HCT116 (cell line): ENCODE measurements at regions not wholly inside any gene's neighbourhood (a gene's known extent, or its start where the extent isn't known, plus 50 kb on each side); places are given as distances from the start of the nearest gene placed in this dataset.

Experiments used
- ATAC-seq: fragments of 200-7000 bp; cut with Tn5 transposase; 2 replicates; pipeline ENCODE4 v1.9.1; 2020; ENCODE audit warnings: mild to moderate bottlenecking, moderate library complexity
- BruUV-seq: library from RNA; stranded (reverse); fragments of 400-500 nt; replicated peaks from 2 replicates; lab custom pipeline; 2021; lab: Mats Ljungman, UMichigan
- CTCF ChIA-PET: fragments of 300-600 bp; sonication (Branson Sonifier 250); formaldehyde crosslinking; loops from one replicate; lab custom pipeline; 2021; ENCODE audit warnings: antibody characterized with exemption; lab: Charles Lee
- POLR2A ChIA-PET: fragments of 300-600, 350-600 bp; sonication (Branson Sonifier 250); formaldehyde crosslinking; loops from one replicate; lab custom pipeline; 2021; ENCODE audit warnings: antibody characterized with exemption; lab: Charles Lee
- RAD21 ChIA-PET, 2 experiments: fragments of 300-600 bp; sonication (Branson Sonifier 250); formaldehyde crosslinking; loops; one replicate each; lab custom pipeline; 2023; ENCODE audit warnings: low total read pairs in 2 of 2; ENCODE audit not compliant: uncharacterized antibody in 2 of 2, unreplicated experiment in 2 of 2, low non-redundant PET in 1 of 2; lab: Charles Lee
- DNase-seq: peaks from one replicate; pipeline ENCODE4 v3.0.0-alpha.2; 2010; ENCODE audit warnings: low read depth, low spot score
- H2AFZ ChIP-seq: fragments of 200-600 bp; shearing (Covaris generic), sonication (generic); 2 replicates; pipeline ENCODE4 v1.6.1; 2017; ENCODE audit warnings: low read depth, mixed run types, mixed read lengths, antibody characterized with exemption, low read length; ENCODE audit not compliant: poor library complexity, severe bottlenecking
- H3K27ac ChIP-seq: 2 replicates; pipeline ENCODE4 v1.5.1; 2012; ENCODE audit warnings: low read depth, low read length
- H3K27me3 ChIP-seq: fragments of 200-600 bp; sonication (generic); 2 replicates; pipeline ENCODE4 v1.6.1; 2016; ENCODE audit warnings: mixed run types, low read length, mixed read lengths; ENCODE audit not compliant: insufficient read depth
- H3K36me3 ChIP-seq, 2 experiments: fragments of 200-500 bp in 1 of 2; fragments of 200-600 bp in 1 of 2; sonication (Bioruptor generic) in 1 of 2; sonication (generic) in 1 of 2; 2 replicates each; pipeline versions ENCODE4 v1.5.1 to v1.6.1; 2014 to 2016; ENCODE audit warnings: low read length in 2 of 2, inconsistent platforms in 1 of 2, mixed read lengths in 1 of 2, mixed run types in 1 of 2; ENCODE audit not compliant: insufficient read depth in 2 of 2, control insufficient read depth in 1 of 2
- H3K4me1 ChIP-seq, 2 experiments: fragments of 200-600 bp in 1 of 2; sonication (generic) in 1 of 2; 2 replicates each; pipeline versions ENCODE4 v1.5.1 to v1.6.1; 2012 to 2017; ENCODE audit warnings: low read length in 2 of 2, inconsistent platforms in 1 of 2, mild to moderate bottlenecking in 1 of 2, mixed read lengths in 1 of 2, mixed run types in 1 of 2, moderate library complexity in 1 of 2; ENCODE audit not compliant: insufficient read depth in 2 of 2, control insufficient read depth in 1 of 2
- H3K4me2 ChIP-seq: fragments of 200-600 bp; sonication (generic); 2 replicates; pipeline ENCODE4 v1.6.1; 2017; ENCODE audit warnings: mixed run types, low read length, mixed read lengths
- H3K4me3 ChIP-seq, 2 experiments: fragments of 200-600 bp in 1 of 2; sonication (generic) in 1 of 2; replicated peaks in 1 of 2; 2 replicates each; pipeline ENCODE4 v1.5.1; 2011 to 2016; ENCODE audit warnings: low read length in 2 of 2, control low read depth in 1 of 2, low read depth in 1 of 2, mild to moderate bottlenecking in 1 of 2, mixed read lengths in 1 of 2, mixed run types in 1 of 2
- H3K79me2 ChIP-seq: fragments of 200-600 bp; sonication (generic); 2 replicates; pipeline ENCODE4 v1.6.1; 2017; ENCODE audit warnings: mild to moderate bottlenecking, mixed run types, low read length, moderate library complexity, mixed read lengths; ENCODE audit not compliant: insufficient read depth
- H3K9ac ChIP-seq: fragments of 200-600 bp; sonication (generic); 2 replicates; pipeline ENCODE4 v1.6.1; 2016; ENCODE audit warnings: low read length, mixed read lengths
- H3K9me2 ChIP-seq: fragments of 200-600 bp; sonication (generic), shearing (Covaris generic); 2 replicates; pipeline ENCODE4 v1.6.1; 2017; ENCODE audit warnings: mixed run types, mild to moderate bottlenecking, moderate library complexity; ENCODE audit not compliant: insufficient read depth
- H3K9me3 ChIP-seq, 2 experiments: fragments of 200-500 bp in 1 of 2; fragments of 200-600 bp in 1 of 2; sonication (Bioruptor generic) in 1 of 2; sonication (generic) in 1 of 2; 2 replicates each; pipeline ENCODE4 v1.6.1; 2014 to 2017; ENCODE audit warnings: low read length in 2 of 2, mixed read lengths in 2 of 2, inconsistent platforms in 1 of 2, low read depth in 1 of 2, mild to moderate bottlenecking in 1 of 2, mixed run types in 1 of 2, moderate library complexity in 1 of 2; ENCODE audit not compliant: control insufficient read depth in 1 of 2, insufficient read depth in 1 of 2
- H4K20me1 ChIP-seq: fragments of 200-600 bp; sonication (generic), shearing (Covaris generic); 2 replicates; pipeline ENCODE4 v1.6.1; 2017; ENCODE audit warnings: mixed run types, mild to moderate bottlenecking, moderate library complexity; ENCODE audit not compliant: insufficient read depth
- ATF3 ChIP-seq: IDR thresholded peaks from 2 replicates; pipeline ENCODE4 v1.6.1; 2012
- CBX3 ChIP-seq: IDR thresholded peaks from 2 replicates; pipeline ENCODE4 v1.6.1; 2012; ENCODE audit warnings: low read depth
- CEBPB ChIP-seq: IDR thresholded peaks from 2 replicates; pipeline ENCODE4 v1.6.1; 2012; ENCODE audit warnings: low read depth
- EGR1 ChIP-seq: IDR thresholded peaks from 2 replicates; pipeline ENCODE4 v1.6.1; 2012; ENCODE audit warnings: low read depth
- EZH2 ChIP-seq: fragments of 200-600 bp; sonication (generic); IDR thresholded peaks from 2 replicates; pipeline ENCODE4 v1.6.1; 2017; ENCODE audit warnings: antibody characterized with exemption, mixed run types
- MAX ChIP-seq: IDR thresholded peaks from 2 replicates; pipeline ENCODE4 v1.6.1; 2012
- POLR2AphosphoS5 ChIP-seq: IDR thresholded peaks from 2 replicates; pipeline ENCODE4 v1.6.1; 2011; ENCODE audit warnings: mild to moderate bottlenecking, low read depth, low read length, moderate library complexity
- SIN3A ChIP-seq: IDR thresholded peaks from 2 replicates; pipeline ENCODE4 v1.6.1; 2012; ENCODE audit warnings: low read depth
- SRF ChIP-seq: IDR thresholded peaks from 2 replicates; pipeline ENCODE4 v1.6.1; 2012; ENCODE audit warnings: low read depth
- TCF7L2 ChIP-seq: IDR thresholded peaks from 2 replicates; pipeline ENCODE4 v1.7.0; 2011; ENCODE audit warnings: borderline replicate concordance, inconsistent platforms; ENCODE audit not compliant: insufficient read depth, insufficient read length; ENCODE audit errors: extremely low read depth
- ZFX ChIP-seq: fragments of 450-650 bp; IDR thresholded peaks from 2 replicates; pipeline ENCODE4 v1.6.1; 2017
- ZNF274 ChIP-seq: fragments of 200-500 bp; sonication (Bioruptor generic); IDR thresholded peaks from 2 replicates; pipeline ENCODE4 v1.6.1; 2014; ENCODE audit warnings: mild to moderate bottlenecking, low read depth, low read length, inconsistent platforms
- intact Hi-C: fragments of 100-400 bp; cut with micrococcal nuclease; formaldehyde crosslinking; loops from 2 replicates; pipeline ENCODE4 v1.10.0; 2022
- TF ChIP-seq, protein P1 (sequence below): IDR thresholded peaks from 2 replicates; pipeline ENCODE4 v1.6.1; 2012; ENCODE audit warnings: low read depth

- Histone ChIP-seq H3K9ac (no peak overlapping the region), H3K4me3 (no peak overlapping the region), H3K27ac (no peak overlapping the region), H3K9me3 (no peaks in the 10 kb centered on the region), H3K27me3 (no peaks in the 10 kb centered on the region), H3K4me2 (no peak overlapping the region), H3K9me2 (no peaks in the 10 kb centered on the region), H3K4me1 (no peaks in the 10 kb centered on the region), H4K20me1 (no peaks in the 10 kb centered on the region), H2AFZ (no peak overlapping the region), H3K36me3 (no peaks in the 10 kb centered on the region), H3K79me2 (no peaks in the 10 kb centered on the region)
- ChIA-PET RAD21 (no interaction called here), POLR2A (no interaction called here), CTCF (no interaction called here)
- intact Hi-C loops = no loop called here
- ATAC-seq = no peak
- TF ChIP-seq TCF7L2 = no peak
- no peak for TF ChIP-seq CEBPB
- TF ChIP-seq, protein P1, sequence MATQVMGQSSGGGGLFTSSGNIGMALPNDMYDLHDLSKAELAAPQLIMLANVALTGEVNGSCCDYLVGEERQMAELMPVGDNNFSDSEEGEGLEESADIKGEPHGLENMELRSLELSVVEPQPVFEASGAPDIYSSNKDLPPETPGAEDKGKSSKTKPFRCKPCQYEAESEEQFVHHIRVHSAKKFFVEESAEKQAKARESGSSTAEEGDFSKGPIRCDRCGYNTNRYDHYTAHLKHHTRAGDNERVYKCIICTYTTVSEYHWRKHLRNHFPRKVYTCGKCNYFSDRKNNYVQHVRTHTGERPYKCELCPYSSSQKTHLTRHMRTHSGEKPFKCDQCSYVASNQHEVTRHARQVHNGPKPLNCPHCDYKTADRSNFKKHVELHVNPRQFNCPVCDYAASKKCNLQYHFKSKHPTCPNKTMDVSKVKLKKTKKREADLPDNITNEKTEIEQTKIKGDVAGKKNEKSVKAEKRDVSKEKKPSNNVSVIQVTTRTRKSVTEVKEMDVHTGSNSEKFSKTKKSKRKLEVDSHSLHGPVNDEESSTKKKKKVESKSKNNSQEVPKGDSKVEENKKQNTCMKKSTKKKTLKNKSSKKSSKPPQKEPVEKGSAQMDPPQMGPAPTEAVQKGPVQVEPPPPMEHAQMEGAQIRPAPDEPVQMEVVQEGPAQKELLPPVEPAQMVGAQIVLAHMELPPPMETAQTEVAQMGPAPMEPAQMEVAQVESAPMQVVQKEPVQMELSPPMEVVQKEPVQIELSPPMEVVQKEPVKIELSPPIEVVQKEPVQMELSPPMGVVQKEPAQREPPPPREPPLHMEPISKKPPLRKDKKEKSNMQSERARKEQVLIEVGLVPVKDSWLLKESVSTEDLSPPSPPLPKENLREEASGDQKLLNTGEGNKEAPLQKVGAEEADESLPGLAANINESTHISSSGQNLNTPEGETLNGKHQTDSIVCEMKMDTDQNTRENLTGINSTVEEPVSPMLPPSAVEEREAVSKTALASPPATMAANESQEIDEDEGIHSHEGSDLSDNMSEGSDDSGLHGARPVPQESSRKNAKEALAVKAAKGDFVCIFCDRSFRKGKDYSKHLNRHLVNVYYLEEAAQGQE = no peak
- no peak for TF ChIP-seq SRF
- TF ChIP-seq MAX = no peak
- TF ChIP-seq EGR1 = no peak
- TF ChIP-seq EZH2 = no peak
- TF ChIP-seq SIN3A = no peak
- TF ChIP-seq ZNF274 = no peak
- no peak for TF ChIP-seq POLR2AphosphoS5
- no peak for TF ChIP-seq CBX3
- TF ChIP-seq ATF3 = no peak
- TF ChIP-seq ZFX = no peak
- no TSS peak for BruUV-seq
- no peak for DNase-seq
Observed at GRCh38 chr7:81492910-81493309, 276.9 kb downstream of the HGF start.
